HEK293 (cell line): ENCODE measurements at regions not wholly inside any gene's neighbourhood (a gene's known extent, or its start where the extent isn't known, plus 50 kb on each side); places are given as distances from the start of the nearest gene placed in this dataset.

Experiments used
- CTCF ChIA-PET: fragments of 350-600 bp; formaldehyde crosslinking; extraction: SDS; loops from one replicate; lab custom pipeline; 2021; ENCODE audit warnings: antibody characterized with exemption; lab: Yijun Ruan, JAX
- POLR2A ChIA-PET: fragments of 300-600 bp; formaldehyde crosslinking; extraction: SDS; loops from one replicate; lab custom pipeline; 2020; ENCODE audit warnings: antibody characterized with exemption, inconsistent platforms; lab: Yijun Ruan, JAX
- H3K27ac ChIP-seq: fragments of 200-500 bp; sonication (Bioruptor generic); 2 replicates; pipeline ENCODE4 v1.5.1; 2014; ENCODE audit warnings: low read depth, low read length, control low read depth, inconsistent platforms; ENCODE audit errors: extremely low read depth
- H3K36me3 ChIP-seq, 2 experiments: fragments of 200-500 bp in 1 of 2; sonication (Bioruptor generic) in 1 of 2; 1 replicate in 1 of 2; 2 replicates in 1 of 2; pipeline ENCODE4 v1.5.1; 2014 to 2017; ENCODE audit warnings: inconsistent platforms in 2 of 2, low read length in 2 of 2; ENCODE audit not compliant: control insufficient read depth in 2 of 2, insufficient read depth in 1 of 2
- H3K4me1 ChIP-seq: fragments of 200-500 bp; sonication (Bioruptor generic); 2 replicates; pipeline ENCODE4 v1.5.1; 2014; ENCODE audit warnings: mild to moderate bottlenecking, low read length, inconsistent platforms; ENCODE audit not compliant: control insufficient read depth, insufficient read depth
- H3K4me3 ChIP-seq: 2 replicates; pipeline ENCODE4 v1.5.1; 2011; ENCODE audit warnings: low read depth, mild to moderate bottlenecking, control low read depth, low read length, moderate library complexity
- H3K9me3 ChIP-seq: fragments of 200-500 bp; sonication (Bioruptor generic); 2 replicates; pipeline ENCODE4 v1.5.1; 2014; ENCODE audit warnings: low read depth, low read length, inconsistent platforms; ENCODE audit not compliant: control insufficient read depth, insufficient read depth
- BCL6B ChIP-seq: fragments of 450-650 bp; formaldehyde crosslinking; IDR thresholded peaks from 2 replicates; pipeline ENCODE4 v1.5.1; 2017; ENCODE audit warnings: missing biosample characterization, missing genetic modification characterization
- FEZF1 ChIP-seq: fragments of 450-650 bp; formaldehyde crosslinking; IDR thresholded peaks from 2 replicates; pipeline ENCODE4 v1.5.1; 2016; ENCODE audit warnings: missing biosample characterization, missing genetic modification characterization
- PRDM1 ChIP-seq: fragments of 450-650 bp; formaldehyde crosslinking; IDR thresholded peaks from 2 replicates; pipeline ENCODE4; 2016; ENCODE audit warnings: missing biosample characterization, missing genetic modification characterization
- TSHZ1 ChIP-seq: fragments of 450-650 bp; formaldehyde crosslinking; IDR thresholded peaks from 2 replicates; pipeline ENCODE4 v1.5.1; 2016; ENCODE audit warnings: missing biosample characterization, missing genetic modification characterization, borderline replicate concordance
- ZNF221 ChIP-seq: fragments of 450-650 bp; formaldehyde crosslinking; IDR thresholded peaks from 2 replicates; pipeline ENCODE4 v1.5.1; 2017; ENCODE audit warnings: missing biosample characterization, missing genetic modification characterization, borderline replicate concordance
- ZNF280D ChIP-seq: fragments of 450-650 bp; formaldehyde crosslinking; IDR thresholded peaks from 2 replicates; pipeline ENCODE4 v1.5.1; 2016; ENCODE audit warnings: missing biosample characterization, missing genetic modification characterization
- ZNF449 ChIP-seq: fragments of 450-650 bp; formaldehyde crosslinking; IDR thresholded peaks from 2 replicates; pipeline ENCODE4 v1.5.1; 2017; ENCODE audit warnings: missing biosample characterization, mild to moderate bottlenecking, missing genetic modification characterization, moderate library complexity
- ZNF560 ChIP-seq: fragments of 450-650 bp; formaldehyde crosslinking; IDR thresholded peaks from 2 replicates; pipeline ENCODE4 v1.5.1; 2017; ENCODE audit warnings: missing biosample characterization, missing genetic modification characterization, borderline replicate concordance
- ZNF585B ChIP-seq: fragments of 450-650 bp; formaldehyde crosslinking; IDR thresholded peaks from 2 replicates; pipeline ENCODE4 v1.5.1; 2016; ENCODE audit warnings: missing biosample characterization, missing genetic modification characterization
- ZNF707 ChIP-seq: fragments of 450-650 bp; formaldehyde crosslinking; IDR thresholded peaks from 2 replicates; pipeline ENCODE4 v1.5.1; 2016; ENCODE audit warnings: missing biosample characterization, missing genetic modification characterization
- ZNF747 ChIP-seq: fragments of 450-650 bp; formaldehyde crosslinking; IDR thresholded peaks from 2 replicates; pipeline ENCODE4 v1.5.1; 2016; ENCODE audit warnings: missing biosample characterization, missing genetic modification characterization
- ZNF837 ChIP-seq: fragments of 450-650 bp; formaldehyde crosslinking; IDR thresholded peaks from 2 replicates; pipeline ENCODE4 v1.5.1; 2016; ENCODE audit warnings: missing biosample characterization, missing genetic modification characterization

- Histone ChIP-seq H3K4me3 (no peak overlapping the region), H3K4me1 (no peaks in the 10 kb centered on the region), H3K36me3 (no peaks in the 10 kb centered on the region), H3K9me3 (no peaks in the 10 kb centered on the region), H3K27ac (no peak overlapping the region)
- ChIA-PET POLR2A (no interaction called here), CTCF (no interaction called here)
- TF ChIP-seq TSHZ1 (tag by site-specific recombination) (no peak), ZNF747 (no peak), PRDM1 (no peak), ZNF585B (tag by site-specific recombination) (no peak), ZNF221 (tag by site-specific recombination) (no peak), ZNF707 (tag by site-specific recombination) (no peak), ZNF449 (no peak)
Measured at GRCh38 chr6:133004304-133004884, 190.0 kb downstream of the RPS12 start.

GRCh38 chr6:133012774-133013173, 198.4 kb downstream of the RPS12 start:
- H3K36me3 ChIP-seq, result no peaks in the 10 kb centered on the region
- no peak overlapping the region for H3K27ac ChIP-seq
- TF ChIP-seq ZNF837 (tag by site-specific recombination), result no peak
- no peak for TF ChIP-seq BCL6B (tag by site-specific recombination)
- TF ChIP-seq ZNF280D (tag by site-specific recombination), result no peak
- peaks cover 8% of the 10 kb centered on the region for H3K4me1 ChIP-seq
- ChIA-PET POLR2A (no interaction called here), CTCF (no interaction called here)
- no peaks in the 10 kb centered on the region for H3K9me3 ChIP-seq
- no peak overlapping the region for H3K4me3 ChIP-seq

- peaks cover 8% of the 10 kb centered on the region for H3K4me1 ChIP-seq
- no peaks in the 10 kb centered on the region for H3K9me3 ChIP-seq
- ChIA-PET CTCF (interaction anchor here (0.6 to 1.5 kb wide), 6 partner anchors 13 to 191 kb away, joined by 3 to 12 read pairs (median 4); no protein-coding TSS in a partner anchor), POLR2A (no interaction called here)
- H3K27ac ChIP-seq, result no peak overlapping the region
- no peaks in the 10 kb centered on the region for H3K36me3 ChIP-seq
- TF ChIP-seq ZNF560 (no peak), FEZF1 (tag by site-specific recombination) (peak; percentile 84)
- no peak overlapping the region for H3K4me3 ChIP-seq
Measured at GRCh38 chr6:133016631-133017030, 202.3 kb downstream of the RPS12 start.
